ENCODE measurements at regions not wholly inside any gene's neighbourhood (a gene's known extent, or its start where the extent isn't known, plus 50 kb on each side); places are given as distances from the start of the nearest gene placed in this dataset.
"Not testable (repeated sequence)": the region's sequence is repeated elsewhere in the genome, so short reads cannot be mapped to it uniquely, and the experiment has no call there.

GRCh38 chr4:82247629-82248028, 126.2 kb downstream of the HNRNPD start:
- no peak for DNase-seq (ENCODE audit: low read depth)

- DNase-seq (ENCODE audit: low read depth): no peak
Observed at GRCh38 chr4:82247171-82247570, 126.6 kb downstream of the HNRNPD start.

GRCh38 chr4:82241534-82241933, 132.3 kb downstream of the HNRNPD start:
- DNase-seq (ENCODE audit: low read depth): no peak

- no peak for DNase-seq (ENCODE audit: low read depth)
Observed at GRCh38 chr4:82240410-82240809, 133.4 kb downstream of the HNRNPD start.

- not testable (repeated sequence) for DNase-seq (ENCODE audit: low read depth)
Observed at GRCh38 chr4:82237142-82237541, 136.6 kb downstream of the HNRNPD start.

GRCh38 chr4:82235346-82235745, 138.4 kb downstream of the HNRNPD start:
- DNase-seq (ENCODE audit: low read depth): no peak

- no peak for DNase-seq (ENCODE audit: low read depth)
Observed at GRCh38 chr4:82232891-82233290, 140.9 kb downstream of the HNRNPD start.

- no peak for DNase-seq (ENCODE audit: low read depth)
Observed at GRCh38 chr4:82231806-82232205, 142.0 kb downstream of the HNRNPD start.

- DNase-seq (ENCODE audit: low read depth): no peak
Observed at GRCh38 chr4:82230306-82230705, 143.5 kb downstream of the HNRNPD start.

GRCh38 chr4:82225030-82225429, 148.8 kb downstream of the HNRNPD start:
- no peak for DNase-seq (ENCODE audit: low read depth)

- no peak for DNase-seq (ENCODE audit: low read depth)
Observed at GRCh38 chr4:82223715-82224114, 150.1 kb downstream of the HNRNPD start.

GRCh38 chr4:82219346-82219745, 154.4 kb downstream of the HNRNPD start:
- no peak for DNase-seq (ENCODE audit: low read depth)

- peak; percentile 3 for DNase-seq (ENCODE audit: low read depth)
Observed at GRCh38 chr4:82217986-82218715, 155.6 kb downstream of the HNRNPD start.

- no peak for DNase-seq (ENCODE audit: low read depth)
Observed at GRCh38 chr4:82216219-82216618, 157.6 kb downstream of the HNRNPD start.

- DNase-seq (ENCODE audit: low read depth): no peak
Observed at GRCh38 chr4:82215800-82216199, 158.0 kb downstream of the HNRNPD start.

GRCh38 chr4:82215039-82215438, 158.8 kb downstream of the HNRNPD start:
- no peak for DNase-seq (ENCODE audit: low read depth)

GRCh38 chr4:82213485-82214417, 160.0 kb downstream of the HNRNPD start:
- no peak for DNase-seq (ENCODE audit: low read depth)

GRCh38 chr4:82201805-82202641, 171.8 kb downstream of the HNRNPD start:
- DNase-seq (ENCODE audit: low read depth): peak; percentile 37

GRCh38 chr4:82201303-82201702, 172.5 kb downstream of the HNRNPD start:
- peak; percentile 33 for DNase-seq (ENCODE audit: low read depth)

- DNase-seq (ENCODE audit: low read depth): no peak
Observed at GRCh38 chr4:82200046-82200445, 173.7 kb downstream of the HNRNPD start.

GRCh38 chr4:82194329-82194728, 179.5 kb downstream of the HNRNPD start:
- no peak for DNase-seq (ENCODE audit: low read depth)
